ENCODE measurements at regions not wholly inside any gene's neighbourhood (a gene's known extent, or its start where the extent isn't known, plus 50 kb on each side); places are given as distances from the start of the nearest gene placed in this dataset.

DNA sequence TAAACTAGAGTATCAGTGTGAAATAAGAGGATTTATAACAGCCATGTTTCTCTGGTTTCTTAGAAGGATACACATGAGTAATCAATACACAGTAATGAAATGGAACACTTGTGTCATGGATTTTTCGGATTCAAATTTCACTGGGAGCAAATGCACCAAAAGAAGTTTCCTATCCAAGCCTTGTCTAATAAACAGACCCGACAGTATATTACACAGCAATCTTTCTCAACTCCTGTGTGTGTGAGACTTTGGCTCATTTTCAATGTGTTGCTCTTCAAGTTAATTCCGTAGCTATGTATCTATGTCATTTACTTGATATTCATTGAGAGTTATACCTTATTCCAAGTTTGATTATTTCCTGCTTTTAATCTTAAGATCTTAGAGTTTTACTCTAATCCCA is 930.2 kb downstream of the MAT2B start (continued):
- TF ChIP-seq, protein P1, sequence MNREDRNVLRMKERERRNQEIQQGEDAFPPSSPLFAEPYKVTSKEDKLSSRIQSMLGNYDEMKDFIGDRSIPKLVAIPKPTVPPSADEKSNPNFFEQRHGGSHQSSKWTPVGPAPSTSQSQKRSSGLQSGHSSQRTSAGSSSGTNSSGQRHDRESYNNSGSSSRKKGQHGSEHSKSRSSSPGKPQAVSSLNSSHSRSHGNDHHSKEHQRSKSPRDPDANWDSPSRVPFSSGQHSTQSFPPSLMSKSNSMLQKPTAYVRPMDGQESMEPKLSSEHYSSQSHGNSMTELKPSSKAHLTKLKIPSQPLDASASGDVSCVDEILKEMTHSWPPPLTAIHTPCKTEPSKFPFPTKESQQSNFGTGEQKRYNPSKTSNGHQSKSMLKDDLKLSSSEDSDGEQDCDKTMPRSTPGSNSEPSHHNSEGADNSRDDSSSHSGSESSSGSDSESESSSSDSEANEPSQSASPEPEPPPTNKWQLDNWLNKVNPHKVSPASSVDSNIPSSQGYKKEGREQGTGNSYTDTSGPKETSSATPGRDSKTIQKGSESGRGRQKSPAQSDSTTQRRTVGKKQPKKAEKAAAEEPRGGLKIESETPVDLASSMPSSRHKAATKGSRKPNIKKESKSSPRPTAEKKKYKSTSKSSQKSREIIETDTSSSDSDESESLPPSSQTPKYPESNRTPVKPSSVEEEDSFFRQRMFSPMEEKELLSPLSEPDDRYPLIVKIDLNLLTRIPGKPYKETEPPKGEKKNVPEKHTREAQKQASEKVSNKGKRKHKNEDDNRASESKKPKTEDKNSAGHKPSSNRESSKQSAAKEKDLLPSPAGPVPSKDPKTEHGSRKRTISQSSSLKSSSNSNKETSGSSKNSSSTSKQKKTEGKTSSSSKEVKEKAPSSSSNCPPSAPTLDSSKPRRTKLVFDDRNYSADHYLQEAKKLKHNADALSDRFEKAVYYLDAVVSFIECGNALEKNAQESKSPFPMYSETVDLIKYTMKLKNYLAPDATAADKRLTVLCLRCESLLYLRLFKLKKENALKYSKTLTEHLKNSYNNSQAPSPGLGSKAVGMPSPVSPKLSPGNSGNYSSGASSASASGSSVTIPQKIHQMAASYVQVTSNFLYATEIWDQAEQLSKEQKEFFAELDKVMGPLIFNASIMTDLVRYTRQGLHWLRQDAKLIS (CRISPR knock-in tag; IDR thresholded peaks at IDR 0.05; ENCODE audit: borderline replicate concordance), result no peak
- TF ChIP-seq, protein P2, sequence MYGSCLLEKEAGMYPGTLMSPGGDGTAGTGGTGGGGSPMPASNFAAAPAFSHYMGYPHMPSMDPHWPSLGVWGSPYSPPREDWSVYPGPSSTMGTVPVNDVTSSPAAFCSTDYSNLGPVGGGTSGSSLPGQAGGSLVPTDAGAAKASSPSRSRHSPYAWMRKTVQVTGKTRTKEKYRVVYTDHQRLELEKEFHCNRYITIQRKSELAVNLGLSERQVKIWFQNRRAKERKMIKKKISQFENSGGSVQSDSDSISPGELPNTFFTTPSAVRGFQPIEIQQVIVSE (CRISPR knock-in tag; IDR thresholded peaks at IDR 0.05; ENCODE audit: borderline replicate concordance), result no peak
- TF ChIP-seq NR3C1 (CRISPR knock-in tag; conservative IDR thresholded peaks at IDR 0.05; ENCODE audit: low read depth), result no peak
- TF ChIP-seq, protein P3, sequence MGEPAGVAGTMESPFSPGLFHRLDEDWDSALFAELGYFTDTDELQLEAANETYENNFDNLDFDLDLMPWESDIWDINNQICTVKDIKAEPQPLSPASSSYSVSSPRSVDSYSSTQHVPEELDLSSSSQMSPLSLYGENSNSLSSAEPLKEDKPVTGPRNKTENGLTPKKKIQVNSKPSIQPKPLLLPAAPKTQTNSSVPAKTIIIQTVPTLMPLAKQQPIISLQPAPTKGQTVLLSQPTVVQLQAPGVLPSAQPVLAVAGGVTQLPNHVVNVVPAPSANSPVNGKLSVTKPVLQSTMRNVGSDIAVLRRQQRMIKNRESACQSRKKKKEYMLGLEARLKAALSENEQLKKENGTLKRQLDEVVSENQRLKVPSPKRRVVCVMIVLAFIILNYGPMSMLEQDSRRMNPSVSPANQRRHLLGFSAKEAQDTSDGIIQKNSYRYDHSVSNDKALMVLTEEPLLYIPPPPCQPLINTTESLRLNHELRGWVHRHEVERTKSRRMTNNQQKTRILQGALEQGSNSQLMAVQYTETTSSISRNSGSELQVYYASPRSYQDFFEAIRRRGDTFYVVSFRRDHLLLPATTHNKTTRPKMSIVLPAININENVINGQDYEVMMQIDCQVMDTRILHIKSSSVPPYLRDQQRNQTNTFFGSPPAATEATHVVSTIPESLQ (CRISPR knock-in tag; IDR thresholded peaks at IDR 0.05), result no peak
- TF ChIP-seq GRHL2 (CRISPR knock-in tag; IDR thresholded peaks at IDR 0.05; ENCODE audit: insufficient replicate concordance, severe bottlenecking), result no peak
- no peak for TF ChIP-seq TP53 (CRISPR knock-in tag; IDR thresholded peaks at IDR 0.05)

DNA sequence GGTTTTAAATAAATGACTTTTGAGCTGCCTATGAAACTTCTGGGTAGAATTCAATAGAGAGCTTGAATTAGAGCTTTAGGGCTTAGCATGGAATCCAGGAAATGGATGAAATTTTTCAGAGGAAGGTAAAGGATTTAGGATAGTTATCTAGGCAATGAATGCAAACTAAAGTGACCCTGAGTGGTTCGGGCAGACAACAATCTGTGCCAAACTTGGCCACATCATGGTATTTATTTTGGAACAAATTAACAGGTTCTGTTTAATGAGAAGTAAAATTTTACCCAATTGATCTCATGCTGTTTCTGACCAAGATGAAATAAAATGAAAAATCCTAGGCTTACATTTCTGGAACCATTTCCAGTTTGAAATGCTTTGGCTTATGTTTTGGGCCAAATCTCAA is 934.4 kb downstream of the MAT2B start:
- DNase-seq (ENCODE audit: low spot score) (no peak), ATAC-seq (no peak)
- Mint-ChIP-seq H3K27ac (no peak overlapping the region), H3K27me3 (ENCODE audit: low read depth) (no peaks in the 10 kb centered on the region), H3K9me3 (peaks cover 2% of the 10 kb centered on the region; the same call in 1 of the 2 replicates), H3K4me3 (no peak overlapping the region), H3K36me3 (no peaks in the 10 kb centered on the region), H3K4me1 (no peaks in the 10 kb centered on the region)
- CTCF ChIA-PET, result no interaction called here
- TF ChIP-seq SP1 (CRISPR knock-in tag; conservative IDR thresholded peaks at IDR 0.05), result no peak
- TF ChIP-seq, protein P2 (CRISPR knock-in tag; IDR thresholded peaks at IDR 0.05; ENCODE audit: borderline replicate concordance), result no peak
- no peak for TF ChIP-seq ZNF219 (CRISPR knock-in tag; IDR thresholded peaks at IDR 0.05; ENCODE audit: borderline replicate concordance)
- TF ChIP-seq, protein P4, sequence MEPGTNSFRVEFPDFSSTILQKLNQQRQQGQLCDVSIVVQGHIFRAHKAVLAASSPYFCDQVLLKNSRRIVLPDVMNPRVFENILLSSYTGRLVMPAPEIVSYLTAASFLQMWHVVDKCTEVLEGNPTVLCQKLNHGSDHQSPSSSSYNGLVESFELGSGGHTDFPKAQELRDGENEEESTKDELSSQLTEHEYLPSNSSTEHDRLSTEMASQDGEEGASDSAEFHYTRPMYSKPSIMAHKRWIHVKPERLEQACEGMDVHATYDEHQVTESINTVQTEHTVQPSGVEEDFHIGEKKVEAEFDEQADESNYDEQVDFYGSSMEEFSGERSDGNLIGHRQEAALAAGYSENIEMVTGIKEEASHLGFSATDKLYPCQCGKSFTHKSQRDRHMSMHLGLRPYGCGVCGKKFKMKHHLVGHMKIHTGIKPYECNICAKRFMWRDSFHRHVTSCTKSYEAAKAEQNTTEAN (CRISPR knock-in tag; IDR thresholded peaks at IDR 0.05), result no peak
- TF ChIP-seq GTF2I (CRISPR knock-in tag; conservative IDR thresholded peaks at IDR 0.05), result no peak
- TF ChIP-seq ELF4 (CRISPR knock-in tag; IDR thresholded peaks at IDR 0.05; ENCODE audit: low read depth), result no peak
- TF ChIP-seq, protein P5, sequence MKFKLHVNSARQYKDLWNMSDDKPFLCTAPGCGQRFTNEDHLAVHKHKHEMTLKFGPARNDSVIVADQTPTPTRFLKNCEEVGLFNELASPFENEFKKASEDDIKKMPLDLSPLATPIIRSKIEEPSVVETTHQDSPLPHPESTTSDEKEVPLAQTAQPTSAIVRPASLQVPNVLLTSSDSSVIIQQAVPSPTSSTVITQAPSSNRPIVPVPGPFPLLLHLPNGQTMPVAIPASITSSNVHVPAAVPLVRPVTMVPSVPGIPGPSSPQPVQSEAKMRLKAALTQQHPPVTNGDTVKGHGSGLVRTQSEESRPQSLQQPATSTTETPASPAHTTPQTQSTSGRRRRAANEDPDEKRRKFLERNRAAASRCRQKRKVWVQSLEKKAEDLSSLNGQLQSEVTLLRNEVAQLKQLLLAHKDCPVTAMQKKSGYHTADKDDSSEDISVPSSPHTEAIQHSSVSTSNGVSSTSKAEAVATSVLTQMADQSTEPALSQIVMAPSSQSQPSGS (CRISPR knock-in tag; IDR thresholded peaks at IDR 0.05; ENCODE audit: borderline replicate concordance, low read depth), result no peak
- TF ChIP-seq OVOL2 (CRISPR knock-in tag; IDR thresholded peaks at IDR 0.05; ENCODE audit: borderline replicate concordance), result no peak
- TF ChIP-seq, protein P6, sequence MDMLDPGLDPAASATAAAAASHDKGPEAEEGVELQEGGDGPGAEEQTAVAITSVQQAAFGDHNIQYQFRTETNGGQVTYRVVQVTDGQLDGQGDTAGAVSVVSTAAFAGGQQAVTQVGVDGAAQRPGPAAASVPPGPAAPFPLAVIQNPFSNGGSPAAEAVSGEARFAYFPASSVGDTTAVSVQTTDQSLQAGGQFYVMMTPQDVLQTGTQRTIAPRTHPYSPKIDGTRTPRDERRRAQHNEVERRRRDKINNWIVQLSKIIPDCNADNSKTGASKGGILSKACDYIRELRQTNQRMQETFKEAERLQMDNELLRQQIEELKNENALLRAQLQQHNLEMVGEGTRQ (CRISPR knock-in tag; IDR thresholded peaks at IDR 0.05), result no peak
- TF ChIP-seq, protein P7, sequence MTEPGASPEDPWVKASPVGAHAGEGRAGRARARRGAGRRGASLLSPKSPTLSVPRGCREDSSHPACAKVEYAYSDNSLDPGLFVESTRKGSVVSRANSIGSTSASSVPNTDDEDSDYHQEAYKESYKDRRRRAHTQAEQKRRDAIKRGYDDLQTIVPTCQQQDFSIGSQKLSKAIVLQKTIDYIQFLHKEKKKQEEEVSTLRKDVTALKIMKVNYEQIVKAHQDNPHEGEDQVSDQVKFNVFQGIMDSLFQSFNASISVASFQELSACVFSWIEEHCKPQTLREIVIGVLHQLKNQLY (CRISPR knock-in tag; IDR thresholded peaks at IDR 0.05), result no peak
- no peak for TF ChIP-seq SMAD3 (CRISPR knock-in tag; IDR thresholded peaks at IDR 0.05; ENCODE audit: borderline replicate concordance)
- TF ChIP-seq MXD4 (CRISPR knock-in tag; IDR thresholded peaks at IDR 0.05; ENCODE audit: borderline replicate concordance), result no peak
- POLR2A ChIA-PET, result no interaction called here
